ENCODE measurements at regions not wholly inside any gene's neighbourhood (a gene's known extent, or its start where the extent isn't known, plus 50 kb on each side); places are given as distances from the start of the nearest gene placed in this dataset.

DNA sequence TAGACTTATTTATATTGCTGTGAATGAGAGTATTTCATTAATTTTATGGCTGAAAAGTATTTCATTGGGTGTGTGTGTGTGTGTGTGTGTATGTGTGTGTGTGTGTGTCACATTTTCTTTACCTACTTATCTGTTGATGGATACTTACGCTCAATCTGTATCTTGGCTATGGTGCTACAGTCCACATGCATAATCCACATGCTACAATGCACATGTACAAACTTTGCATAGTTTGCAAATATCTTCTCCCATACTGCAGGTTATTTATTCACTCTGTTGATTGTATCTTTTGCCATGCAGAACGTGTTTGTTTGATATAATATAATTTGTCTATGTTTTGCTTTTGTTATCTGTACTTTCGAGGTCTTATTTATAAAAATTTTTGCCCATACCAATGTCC lies 167.8 kb downstream of the RAB28 start:
- DNase-seq: no peak

GRCh38 chr4:13313856-13314255 lies 170.3 kb downstream of the RAB28 start:
- no peak for DNase-seq

GRCh38 chr4:13312264-13312663 lies 171.9 kb downstream of the RAB28 start:
- no peak for DNase-seq

DNA sequence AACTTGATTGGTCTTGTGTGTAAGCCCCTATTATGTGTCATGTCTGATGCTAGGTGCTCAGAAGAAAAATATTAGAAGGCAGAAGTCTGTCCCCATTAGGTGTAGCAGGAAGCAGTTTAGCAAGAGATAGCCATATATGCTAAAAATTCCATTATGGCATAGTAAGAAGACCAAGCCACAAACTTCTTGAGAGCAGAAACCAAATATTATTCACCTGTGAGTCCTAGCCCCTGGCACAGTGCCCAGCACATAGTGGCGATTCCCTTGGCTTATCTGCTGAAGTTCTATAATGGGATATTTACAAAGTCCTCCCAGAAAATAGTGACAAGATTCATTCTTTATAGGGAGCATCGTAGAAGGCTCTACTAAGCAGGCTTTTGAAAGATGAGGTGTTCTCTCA lies 174.4 kb downstream of the RAB28 start:
- DNase-seq: no peak

DNA sequence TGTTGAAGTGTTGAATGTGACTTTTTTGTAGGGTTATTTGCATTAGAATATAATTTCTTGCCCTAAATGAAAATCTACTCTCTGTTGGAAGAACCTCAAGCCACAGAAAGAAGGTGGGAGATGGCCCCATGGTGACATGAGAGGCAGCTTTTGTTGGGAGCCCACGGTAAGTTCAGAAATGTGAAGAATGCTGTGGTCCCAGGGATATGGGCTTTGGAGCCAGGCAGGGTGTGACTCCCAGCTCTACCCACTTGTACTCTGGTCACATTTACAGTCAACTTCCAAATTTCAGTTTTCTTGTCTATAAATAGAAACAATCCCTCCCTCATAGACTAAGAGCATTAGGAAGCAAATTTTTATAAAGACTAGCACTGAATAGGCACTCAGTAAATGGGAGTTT lies 177.8 kb downstream of the RAB28 start:
- no peak for DNase-seq

GRCh38 chr4:13302876-13303275 lies 181.3 kb downstream of the RAB28 start:
- no peak for DNase-seq

DNA sequence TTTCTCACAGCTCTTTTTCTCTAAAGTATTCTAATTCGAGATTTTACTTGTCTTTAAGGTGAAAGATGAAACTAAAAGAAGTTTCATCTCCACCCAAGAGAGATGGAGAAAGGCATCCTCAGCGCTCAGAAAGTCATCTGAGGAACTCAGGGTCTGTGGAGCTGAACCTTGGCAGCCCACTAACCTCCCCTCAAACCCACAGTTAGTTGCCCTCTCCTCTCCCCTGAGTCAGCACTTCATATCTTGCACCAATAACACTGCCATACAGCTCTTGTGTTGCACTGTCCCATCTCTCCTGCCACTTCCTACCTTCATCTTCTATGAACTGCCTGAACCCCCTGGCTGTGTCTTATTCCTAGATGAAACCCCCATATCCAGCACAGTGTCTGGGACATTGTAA lies 184.8 kb downstream of the RAB28 start:
- no peak for DNase-seq

GRCh38 chr4:13298655-13299054 lies 185.5 kb downstream of the RAB28 start:
- DNase-seq: no peak

DNA sequence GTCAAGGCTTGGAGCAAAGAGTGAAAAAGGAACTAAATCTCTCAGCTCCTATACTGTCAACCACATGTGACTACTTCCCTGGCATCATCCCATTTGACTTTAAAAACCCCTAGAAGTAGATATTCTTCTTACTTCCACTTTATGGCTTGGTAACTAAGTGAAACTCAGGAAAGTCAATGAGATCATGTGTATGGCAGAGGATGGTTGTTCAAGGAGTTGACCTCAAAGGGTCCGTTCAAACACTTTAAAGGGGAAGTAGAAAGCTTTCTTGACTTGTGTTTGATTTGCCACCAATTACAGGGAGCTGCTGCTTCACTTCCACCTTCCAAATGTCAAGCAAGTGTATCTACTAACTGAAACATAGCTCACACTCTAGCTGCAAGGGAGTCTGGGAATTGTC lies 187.2 kb downstream of the RAB28 start:
- DNase-seq: peak; percentile 34

DNA sequence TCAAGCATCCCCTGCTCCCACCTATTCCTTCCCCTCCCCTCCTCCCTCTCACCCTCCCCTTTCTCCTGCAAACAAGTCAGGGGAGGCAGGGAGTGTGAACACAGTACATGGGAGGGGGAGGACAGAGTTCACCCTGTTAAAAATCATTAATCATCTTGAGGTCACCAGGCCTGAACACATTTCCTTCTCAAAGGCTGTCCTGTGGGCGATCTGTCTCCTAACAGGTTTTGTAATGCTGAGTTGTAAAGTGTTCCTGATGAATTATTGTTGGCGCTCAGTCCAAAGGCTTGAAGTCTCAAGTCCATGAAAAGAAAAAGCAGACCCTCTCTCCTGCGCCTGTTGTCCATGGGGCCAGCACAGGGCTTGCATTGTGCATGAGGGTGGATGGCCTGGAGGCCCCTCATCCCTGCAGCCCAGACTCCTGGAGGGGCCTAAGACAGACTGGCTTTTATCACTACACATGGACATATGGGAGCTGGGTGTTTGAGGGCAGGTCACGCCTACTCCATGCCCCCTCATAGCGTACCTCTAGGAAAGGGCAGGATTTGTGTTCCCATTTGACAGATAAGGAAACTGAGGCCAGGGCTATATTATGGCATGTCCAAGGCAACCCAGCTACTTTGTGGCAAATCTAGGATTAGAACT lies 189.1 kb downstream of the RAB28 start:
- no peak for DNase-seq

- no peak for DNase-seq
Observed at GRCh38 chr4:13292372-13292771, 191.8 kb downstream of the RAB28 start.

DNA sequence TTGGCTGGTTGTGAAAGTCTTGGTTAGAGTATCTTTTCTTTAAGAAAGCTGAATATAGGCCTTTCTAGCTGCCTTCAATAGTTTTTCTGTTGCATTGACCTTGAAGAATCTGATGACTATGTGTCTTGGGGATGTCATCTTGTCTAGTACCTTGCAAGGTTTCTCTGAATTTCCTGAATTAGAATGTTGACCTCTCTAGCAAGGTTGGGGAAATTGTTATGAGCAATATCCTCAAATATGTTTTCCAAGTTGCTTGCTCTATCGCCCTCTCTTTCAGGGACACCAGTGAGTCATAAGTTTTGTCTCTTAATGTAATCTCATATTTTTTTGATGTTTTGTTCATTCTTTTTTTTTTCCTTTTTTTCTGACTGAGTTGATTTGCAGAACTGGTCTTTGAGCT lies 194.7 kb downstream of the RAB28 start:
- no peak for DNase-seq

- DNase-seq: no peak
Observed at GRCh38 chr4:13285336-13285735, 198.8 kb downstream of the RAB28 start.

GRCh38 chr4:13284932-13285331 lies 199.2 kb downstream of the RAB28 start:
- no peak for DNase-seq

GRCh38 chr4:13276357-13276756 lies 207.8 kb downstream of the RAB28 start:
- DNase-seq: no peak

DNA sequence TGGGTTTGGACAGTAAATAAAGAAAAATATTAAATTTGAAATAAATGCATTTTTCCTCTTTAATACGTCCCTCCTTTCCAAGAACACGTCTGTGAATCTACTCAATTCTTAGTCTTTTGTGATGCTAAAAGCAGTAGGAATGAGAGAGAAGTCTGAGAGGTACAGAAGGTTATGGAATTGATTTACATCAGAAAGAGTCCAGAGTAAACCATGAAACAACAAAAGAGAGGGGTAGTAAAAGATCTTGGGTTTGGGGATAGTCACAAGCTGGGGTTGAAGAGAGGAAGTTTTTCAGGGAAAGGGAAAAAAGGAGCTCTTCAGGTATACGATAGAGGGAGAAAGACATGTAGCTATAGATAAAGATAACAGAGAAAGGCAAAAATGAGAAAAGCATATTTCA lies 215.4 kb downstream of the RAB28 start:
- no peak for DNase-seq

DNA sequence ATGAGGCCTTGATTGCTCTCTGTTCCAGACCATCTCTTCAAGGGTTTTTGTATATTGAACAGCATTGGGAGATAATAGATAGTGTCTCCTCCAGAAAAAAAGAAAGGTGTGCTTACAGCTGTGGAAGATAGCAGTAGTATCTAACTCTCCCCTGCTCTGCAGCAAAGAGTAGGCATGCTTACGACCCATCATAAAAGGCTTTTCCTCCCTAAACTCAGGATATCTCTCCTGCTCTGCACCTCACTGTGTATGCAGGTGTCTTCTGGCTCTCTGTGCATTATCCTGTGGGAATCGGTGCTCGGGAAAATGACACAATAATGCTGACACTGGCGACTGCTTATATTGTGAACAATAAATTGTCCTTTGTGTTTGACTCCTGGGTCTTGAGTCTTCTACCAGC lies 216.0 kb downstream of the RAB28 start:
- DNase-seq: no peak

- DNase-seq: no peak
Observed at GRCh38 chr4:13267091-13267490, 217.0 kb downstream of the RAB28 start.

DNA sequence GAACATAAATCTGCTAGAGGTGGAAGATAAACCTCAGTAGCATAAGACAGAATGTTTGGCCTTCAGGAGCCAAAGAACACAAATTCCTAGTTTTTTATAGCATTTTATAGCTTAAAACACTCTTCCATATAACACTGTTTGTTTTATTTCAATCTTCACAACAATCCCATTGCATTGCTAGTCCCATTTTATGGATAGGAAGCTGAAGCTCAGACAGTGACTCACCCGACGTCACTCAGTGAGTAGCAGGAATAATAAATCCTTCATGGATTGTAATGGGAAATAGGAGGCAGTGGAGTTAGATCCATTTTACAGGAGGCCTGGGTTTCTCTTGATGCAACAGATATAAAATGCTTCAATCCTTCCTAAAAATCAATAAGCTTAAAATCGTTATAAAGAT lies 217.5 kb downstream of the RAB28 start:
- DNase-seq: no peak

- no peak for DNase-seq
Observed at GRCh38 chr4:13263967-13264525, 220.1 kb downstream of the RAB28 start.

DNA sequence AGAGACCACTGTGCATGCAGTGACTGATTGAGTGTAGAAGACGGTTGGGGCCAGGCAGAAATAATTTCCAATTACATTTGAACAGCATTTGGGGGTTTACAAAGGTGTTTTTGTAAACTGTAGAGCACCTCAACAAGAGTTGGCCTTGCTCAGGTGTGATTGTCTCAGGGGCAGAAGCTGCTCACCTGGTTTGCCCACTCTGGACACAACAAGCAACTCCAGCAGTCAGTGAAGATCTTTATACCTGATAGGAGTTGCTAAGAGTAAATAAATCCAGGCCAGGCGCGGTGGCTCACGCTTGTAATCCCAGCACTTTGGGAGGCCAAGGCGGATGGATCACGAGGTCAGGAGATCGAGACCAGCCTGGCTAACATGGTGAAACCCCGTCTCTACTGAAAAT lies 221.3 kb downstream of the RAB28 start:
- no peak for DNase-seq

GRCh38 chr4:13261486-13262257 lies 222.5 kb downstream of the RAB28 start:
- no peak for DNase-seq

GRCh38 chr4:13260513-13260912 lies 223.6 kb downstream of the RAB28 start:
- DNase-seq: no peak

DNA sequence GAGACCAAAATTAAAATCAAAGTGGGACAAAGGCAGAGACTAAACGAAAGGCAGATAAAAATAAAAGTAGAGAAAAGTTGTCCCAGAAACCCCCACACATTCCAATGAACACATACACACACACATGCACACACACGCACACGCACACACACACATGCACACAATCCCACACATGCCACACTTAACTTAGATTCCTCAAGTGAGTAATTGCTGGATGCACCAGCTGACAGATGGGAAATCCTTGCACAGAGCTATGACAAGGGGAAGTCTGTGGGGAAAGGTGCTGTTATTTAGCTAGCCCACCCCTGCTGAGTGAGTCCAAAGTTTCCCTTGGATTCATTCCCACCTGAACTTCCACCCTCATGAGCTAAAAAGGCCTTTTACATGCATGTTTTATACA lies 233.9 kb downstream of the RAB28 start:
- no peak for DNase-seq
